Right lobe of liver (tissue), 6 donors: ENCODE measurements at regions not wholly inside any gene's neighbourhood (a gene's known extent, or its start where the extent isn't known, plus 50 kb on each side); places are given as distances from the start of the nearest gene placed in this dataset.
A peak's percentile ranks its signal among the peaks of the same experiment; 100 is the strongest.

Experiments used
- ATAC-seq, 4 donors: fragments of 200-7000 bp; cut with Tn5 transposase; one replicate each; pipeline ENCODE4 v1.9.1; 2020; ENCODE audit warnings: mild to moderate bottlenecking in 4 of 4, moderate library complexity in 4 of 4
- DNase-seq, 3 donors: peaks; one replicate each; pipeline ENCODE4 v3.0.0-alpha.2; 2020
- H3K27ac ChIP-seq, 3 donors: fragments of 200-600 bp; one replicate each; pipeline ENCODE4 v1.8.0; 2022
- H3K27me3 ChIP-seq, 2 donors: fragments of 200-600 bp; one replicate each; pipeline ENCODE4 v1.8.0; 2022
- H3K36me3 ChIP-seq, 4 donors: fragments of 200-600 bp; sonication (generic) in 1 of 4; one replicate each; pipeline versions ENCODE4 v1.5.1 to v1.8.0; 2017 to 2022; ENCODE audit warnings: control low read depth in 1 of 4
- H3K4me1 ChIP-seq, 4 donors: fragments of 200-600 bp; sonication (generic) in 1 of 4; one replicate each; pipeline versions ENCODE4 v1.5.1 to v1.8.0; 2017 to 2022; ENCODE audit warnings: control low read depth in 1 of 4
- H3K4me3 ChIP-seq, 3 donors: fragments of 200-600 bp; one replicate each; pipeline ENCODE4 v1.8.0; 2022
- H3K9me3 ChIP-seq, 4 donors: fragments of 200-600 bp; sonication (generic) in 1 of 4; one replicate each; pipeline versions ENCODE4 v1.5.1 to v1.8.0; 2017 to 2022; ENCODE audit warnings: control low read depth in 1 of 4
- POLR2A ChIP-seq: fragments of 450-650 bp; IDR thresholded peaks from one replicate; pipeline ENCODE4 v1.6.1; 2017; ENCODE audit warnings: antibody characterized with exemption, mild to moderate bottlenecking
- WGBS: methylation state at CpG from one replicate; pipeline ENCODE4 v1.1.6; 2018; ENCODE audit warnings: low coverage, low lambda C conversion rate; ENCODE audit not compliant: insufficient coverage; ENCODE audit errors: missing lambda C conversion rate; 5-methylcytosine and 5-hydroxymethylcytosine counted together
- intact Hi-C, 2 donors: fragments of 100-400 bp; cut with DNase I; formaldehyde crosslinking; loops; one replicate each; pipeline versions ENCODE4 v1.11.2 to v1.14.1; 2022
- TF ChIP-seq, protein P1 (sequence below), 4 donors: fragments of 200-600 bp in 3 of 4; fragments of 450-650 bp in 1 of 4; IDR thresholded peaks; one replicate each; pipeline versions ENCODE4 v1.5.1 to v1.8.0; 2016 to 2022; ENCODE audit warnings: antibody characterized with exemption in 4 of 4, mild to moderate bottlenecking in 2 of 4
- donor health status: DM: no; HTN: yes; CAD: no.
- donor health status: DM: no; HTN: no; CAD: no.
- donor health status: DM: no; HTN: no; CAD: no.
- donor health status: DM: no; HTN: yes; CAD: no.
- donor health status: DM: no; HTN: yes; CAD: no.

DNA sequence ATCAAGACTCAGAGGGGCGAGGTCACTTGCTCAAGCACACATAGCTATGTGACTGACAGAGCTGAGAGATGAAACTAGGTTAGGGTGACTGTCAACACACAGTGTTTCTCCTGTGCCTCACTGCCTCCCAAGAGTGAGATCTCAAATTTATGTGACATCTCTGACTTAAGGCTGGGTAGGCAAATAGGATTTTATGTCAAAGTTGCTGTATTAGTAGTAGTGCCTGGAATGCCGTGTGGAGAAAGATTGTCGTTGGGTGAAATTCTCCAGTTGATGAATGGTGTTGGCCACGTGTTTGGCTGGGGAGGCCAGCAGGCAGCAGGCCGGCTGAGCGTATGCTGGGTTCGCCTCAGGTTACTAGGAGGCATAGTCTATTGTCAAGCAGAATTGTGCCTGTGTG lies 148.3 kb upstream of the BMPER start:
- Histone ChIP-seq H3K27me3 (no peaks in the 10 kb centered on the region), H3K27ac (no peak overlapping the region), H3K4me3 (no peak overlapping the region), H3K4me1 (no peaks in the 10 kb centered on the region), H3K36me3 (no peaks in the 10 kb centered on the region), H3K9me3 (no peaks in the 10 kb centered on the region)
- ATAC-seq = no peak
- DNase-seq = no peak
- intact Hi-C loops = no loop called here
- TF ChIP-seq POLR2A = no peak
- TF ChIP-seq, protein P1, sequence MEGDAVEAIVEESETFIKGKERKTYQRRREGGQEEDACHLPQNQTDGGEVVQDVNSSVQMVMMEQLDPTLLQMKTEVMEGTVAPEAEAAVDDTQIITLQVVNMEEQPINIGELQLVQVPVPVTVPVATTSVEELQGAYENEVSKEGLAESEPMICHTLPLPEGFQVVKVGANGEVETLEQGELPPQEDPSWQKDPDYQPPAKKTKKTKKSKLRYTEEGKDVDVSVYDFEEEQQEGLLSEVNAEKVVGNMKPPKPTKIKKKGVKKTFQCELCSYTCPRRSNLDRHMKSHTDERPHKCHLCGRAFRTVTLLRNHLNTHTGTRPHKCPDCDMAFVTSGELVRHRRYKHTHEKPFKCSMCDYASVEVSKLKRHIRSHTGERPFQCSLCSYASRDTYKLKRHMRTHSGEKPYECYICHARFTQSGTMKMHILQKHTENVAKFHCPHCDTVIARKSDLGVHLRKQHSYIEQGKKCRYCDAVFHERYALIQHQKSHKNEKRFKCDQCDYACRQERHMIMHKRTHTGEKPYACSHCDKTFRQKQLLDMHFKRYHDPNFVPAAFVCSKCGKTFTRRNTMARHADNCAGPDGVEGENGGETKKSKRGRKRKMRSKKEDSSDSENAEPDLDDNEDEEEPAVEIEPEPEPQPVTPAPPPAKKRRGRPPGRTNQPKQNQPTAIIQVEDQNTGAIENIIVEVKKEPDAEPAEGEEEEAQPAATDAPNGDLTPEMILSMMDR (IDR thresholded peaks at IDR 0.05) = no peak
- WGBS = 79% methylated on average over 1 of the region's 7 CpGs

- ATAC-seq (peak in 2 of 4 donors; percentile 27 to 28), DNase-seq (no peak)
- Histone ChIP-seq H3K27me3 (no peaks in the 10 kb centered on the region), H3K36me3 (no peaks in the 10 kb centered on the region), H3K4me1 (no peaks in the 10 kb centered on the region), H3K27ac (no peak overlapping the region), H3K4me3 (no peak overlapping the region), H3K9me3 (no peaks in the 10 kb centered on the region)
- TF ChIP-seq, protein P1 (IDR thresholded peaks at IDR 0.05) = peak; percentile 41 to 73 (median 60)
- TF ChIP-seq POLR2A = no peak
- WGBS = 16% methylated on average over 4 of the region's 4 CpGs
- intact Hi-C loops = no loop called here
Measured at GRCh38 chr7:33757563-33758165, 147.7 kb upstream of the BMPER start.

DNA sequence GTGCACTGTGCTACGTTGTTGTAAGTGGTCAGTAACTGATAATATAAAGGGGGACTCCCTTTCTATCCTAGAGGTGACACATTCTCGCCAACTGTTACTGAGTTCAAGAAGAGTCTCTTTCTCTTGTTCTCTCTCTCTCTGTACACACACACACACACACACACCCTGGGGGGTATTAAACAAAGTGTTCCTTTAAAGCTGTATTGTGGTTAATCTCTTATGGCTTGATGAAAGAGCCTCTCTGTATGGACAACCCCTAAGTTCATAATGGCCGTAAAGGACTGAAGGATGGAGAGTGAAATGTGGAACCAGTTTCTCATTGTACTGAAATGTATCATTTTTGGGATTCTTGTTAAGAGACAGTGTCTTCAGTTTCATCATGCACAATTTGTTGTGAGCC lies 145.2 kb upstream of the BMPER start:
- Histone ChIP-seq H3K27me3 (no peaks in the 10 kb centered on the region), H3K4me3 (no peak overlapping the region), H3K36me3 (no peaks in the 10 kb centered on the region), H3K4me1 (no peaks in the 10 kb centered on the region), H3K27ac (no peak overlapping the region), H3K9me3 (no peaks in the 10 kb centered on the region)
- ATAC-seq (no peak), DNase-seq (no peak)
- intact Hi-C loops = no loop called here
- 100% methylated on average over 2 of the region's 3 CpGs for WGBS
- no peak for TF ChIP-seq POLR2A
- TF ChIP-seq, protein P1 (IDR thresholded peaks at IDR 0.05) = no peak

DNA sequence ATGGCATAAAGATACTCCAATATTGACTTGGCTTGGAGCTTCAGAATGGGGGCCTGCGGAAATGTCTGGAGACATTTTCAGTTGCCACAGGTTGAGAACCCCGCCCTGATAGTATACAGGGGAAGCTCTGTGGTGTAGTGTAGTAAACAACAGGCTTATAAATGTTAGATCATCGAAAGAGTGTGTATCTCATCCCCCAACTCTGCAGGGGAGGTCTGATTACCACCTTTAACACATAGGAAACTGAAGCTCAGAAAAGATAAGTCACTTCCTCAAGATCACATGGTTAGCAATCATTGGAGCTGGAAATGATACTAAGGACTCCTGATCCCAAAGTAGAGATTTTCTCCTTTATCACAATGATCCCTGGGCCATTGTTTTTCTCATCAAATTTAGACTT lies 144.5 kb upstream of the BMPER start:
- Histone ChIP-seq H3K36me3 (no peaks in the 10 kb centered on the region), H3K27me3 (no peaks in the 10 kb centered on the region), H3K4me3 (no peak overlapping the region), H3K9me3 (no peaks in the 10 kb centered on the region), H3K27ac (peak overlapping the region in 1 of 3 donors; percentile 21), H3K4me1 (no peaks in the 10 kb centered on the region)
- DNase-seq = no peak
- TF ChIP-seq, protein P1 (IDR thresholded peaks at IDR 0.05) = no peak
- TF ChIP-seq POLR2A = no peak
- WGBS = 61% methylated on average over 3 of the region's 3 CpGs
- ATAC-seq = peak; percentile 55 to 80 (median 58)
- intact Hi-C loops = no loop called here
